NCI-H460 (cell line): ENCODE measurements at regions not wholly inside any gene's neighbourhood (a gene's known extent, or its start where the extent isn't known, plus 50 kb on each side); places are given as distances from the start of the nearest gene placed in this dataset.

Source experiments
- DNase-seq: peaks from one replicate; pipeline ENCODE4 v3.0.0-alpha.2; 2016; ENCODE audit warnings: low read depth; ENCODE audit errors: extremely low read depth

DNA sequence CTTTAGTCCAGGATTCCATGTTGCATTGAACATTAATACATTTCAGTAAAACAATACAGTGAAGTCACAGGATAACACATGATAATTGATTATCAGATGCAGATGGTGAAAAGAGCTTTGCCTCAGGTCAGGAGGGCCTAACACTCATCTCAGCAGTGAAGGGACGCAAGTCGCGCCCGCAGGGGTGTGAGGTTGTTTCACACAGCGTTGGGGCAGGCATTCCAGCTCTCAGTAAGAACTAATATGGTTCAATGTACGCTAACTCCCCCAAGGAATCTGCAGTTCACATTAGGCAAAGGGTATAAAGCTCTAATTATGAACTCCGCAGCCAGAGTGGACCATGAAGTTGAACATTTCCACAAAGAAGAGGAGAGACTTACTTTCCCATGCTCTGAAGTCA, 53.1 kb upstream of the ATL2 start:
- DNase-seq, result no peak

DNA sequence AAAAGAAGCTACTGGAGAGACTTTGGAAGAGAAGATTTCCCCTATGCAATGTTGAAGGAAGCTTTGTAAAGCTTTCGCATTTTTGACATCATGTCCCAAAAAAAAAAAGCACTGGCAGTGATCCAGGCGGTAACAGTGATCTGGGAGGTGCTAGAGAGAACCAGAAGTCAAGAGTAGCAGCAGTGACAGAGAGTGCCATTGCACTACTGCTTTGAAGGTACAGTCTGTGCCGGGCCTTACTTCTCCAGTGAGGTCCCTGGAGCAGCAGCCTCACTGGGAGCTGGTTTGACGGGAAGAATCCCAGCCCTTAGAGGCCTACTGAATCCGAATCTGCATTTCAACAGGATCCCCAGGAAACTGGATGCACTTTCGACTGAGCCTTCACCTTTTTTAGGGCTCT, 50.9 kb upstream of the ATL2 start:
- DNase-seq, result no peak

DNA sequence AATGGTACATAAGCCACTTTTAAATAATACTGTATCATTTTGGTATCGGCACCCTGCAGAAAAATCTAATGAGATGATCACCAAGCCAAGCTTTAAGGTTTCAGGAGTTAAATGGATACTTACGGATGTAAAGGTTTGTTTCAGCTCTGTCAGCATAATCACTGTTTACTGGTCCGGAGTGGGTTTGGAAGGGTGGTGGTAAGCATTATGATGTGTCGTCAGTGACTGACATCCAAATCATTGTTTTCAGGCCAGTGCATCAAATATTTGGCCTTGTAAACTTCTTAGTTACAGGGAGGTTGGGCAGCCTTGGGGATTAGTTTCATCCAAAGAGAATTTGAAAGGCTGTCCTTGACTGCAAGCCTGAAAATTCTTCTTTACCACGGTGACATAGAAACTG, 50.0 kb upstream of the ATL2 start:
- DNase-seq, result no peak
